ENCODE measurements at regions not wholly inside any gene's neighbourhood (a gene's known extent, or its start where the extent isn't known, plus 50 kb on each side); places are given as distances from the start of the nearest gene placed in this dataset.

DNA sequence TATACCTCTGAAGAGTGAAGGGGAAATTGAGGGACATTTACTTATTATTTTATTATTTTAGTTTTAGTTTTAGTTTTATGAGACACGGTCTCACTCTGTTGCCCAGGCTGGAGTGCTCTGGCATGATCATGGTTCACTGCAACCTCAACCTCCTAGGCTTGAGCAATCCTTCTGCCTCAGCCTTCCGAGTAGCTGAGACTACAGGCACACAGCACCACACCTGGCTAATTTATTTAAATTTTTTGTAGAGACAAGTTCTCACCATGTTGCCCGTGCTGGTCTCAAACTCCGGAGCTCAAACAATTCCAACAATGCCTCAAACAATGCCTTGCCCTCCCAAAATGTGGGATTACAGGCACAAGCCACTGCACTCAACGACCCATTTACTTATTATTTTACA lies 68.4 kb upstream of the BMP2K start:
- TF ChIP-seq, protein P1, sequence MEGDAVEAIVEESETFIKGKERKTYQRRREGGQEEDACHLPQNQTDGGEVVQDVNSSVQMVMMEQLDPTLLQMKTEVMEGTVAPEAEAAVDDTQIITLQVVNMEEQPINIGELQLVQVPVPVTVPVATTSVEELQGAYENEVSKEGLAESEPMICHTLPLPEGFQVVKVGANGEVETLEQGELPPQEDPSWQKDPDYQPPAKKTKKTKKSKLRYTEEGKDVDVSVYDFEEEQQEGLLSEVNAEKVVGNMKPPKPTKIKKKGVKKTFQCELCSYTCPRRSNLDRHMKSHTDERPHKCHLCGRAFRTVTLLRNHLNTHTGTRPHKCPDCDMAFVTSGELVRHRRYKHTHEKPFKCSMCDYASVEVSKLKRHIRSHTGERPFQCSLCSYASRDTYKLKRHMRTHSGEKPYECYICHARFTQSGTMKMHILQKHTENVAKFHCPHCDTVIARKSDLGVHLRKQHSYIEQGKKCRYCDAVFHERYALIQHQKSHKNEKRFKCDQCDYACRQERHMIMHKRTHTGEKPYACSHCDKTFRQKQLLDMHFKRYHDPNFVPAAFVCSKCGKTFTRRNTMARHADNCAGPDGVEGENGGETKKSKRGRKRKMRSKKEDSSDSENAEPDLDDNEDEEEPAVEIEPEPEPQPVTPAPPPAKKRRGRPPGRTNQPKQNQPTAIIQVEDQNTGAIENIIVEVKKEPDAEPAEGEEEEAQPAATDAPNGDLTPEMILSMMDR (IDR thresholded peaks at IDR 0.05; ENCODE audit: borderline replicate concordance, extremely low read depth, low read length, poor library complexity, severe bottlenecking): no peak
- no peak for TF ChIP-seq EZH2 (IDR thresholded peaks at IDR 0.05; ENCODE audit: borderline replicate concordance, low read depth, low read length, severe bottlenecking)

All from DND-41 (cell line).